HuH-7.5 (cell line): ENCODE measurements at regions not wholly inside any gene's neighbourhood (a gene's known extent, or its start where the extent isn't known, plus 50 kb on each side); places are given as distances from the start of the nearest gene placed in this dataset.

Source experiments
- DNase-seq: peaks from one replicate; pipeline ENCODE4 v3.0.0; 2011; ENCODE audit warnings: low spot score

- no peak for DNase-seq
Observed at GRCh38 chr4:162349395-162349794, 185.6 kb upstream of the FSTL5 start.

- no peak for DNase-seq
Observed at GRCh38 chr4:162347842-162348213, 184.0 kb upstream of the FSTL5 start.

- no peak for DNase-seq
Observed at GRCh38 chr4:162347156-162347841, 183.5 kb upstream of the FSTL5 start.

GRCh38 chr4:162343967-162344366, 180.2 kb upstream of the FSTL5 start:
- no peak for DNase-seq

GRCh38 chr4:162341533-162341932, 177.7 kb upstream of the FSTL5 start:
- DNase-seq: no peak

- no peak for DNase-seq
Observed at GRCh38 chr4:162323919-162324318, 160.1 kb upstream of the FSTL5 start.

GRCh38 chr4:162322054-162322453, 158.3 kb upstream of the FSTL5 start:
- DNase-seq: no peak

- DNase-seq: no peak
Observed at GRCh38 chr4:162285753-162286152, 122.0 kb upstream of the FSTL5 start.

GRCh38 chr4:162282684-162283083, 118.9 kb upstream of the FSTL5 start:
- DNase-seq: no peak

- DNase-seq: no peak
Observed at GRCh38 chr4:162274354-162274753, 110.6 kb upstream of the FSTL5 start.

- no peak for DNase-seq
Observed at GRCh38 chr4:162272215-162272614, 108.4 kb upstream of the FSTL5 start.

- DNase-seq: no peak
Observed at GRCh38 chr4:162268911-162269310, 105.1 kb upstream of the FSTL5 start.

- DNase-seq: no peak
Observed at GRCh38 chr4:162265802-162266201, 102.0 kb upstream of the FSTL5 start.

GRCh38 chr4:162245051-162245450, 81.3 kb upstream of the FSTL5 start:
- no peak for DNase-seq

GRCh38 chr4:162241857-162242256, 78.1 kb upstream of the FSTL5 start:
- DNase-seq: peak; percentile 14

GRCh38 chr4:162239992-162240769, 76.4 kb upstream of the FSTL5 start:
- DNase-seq: no peak

GRCh38 chr4:162237676-162238075, 73.9 kb upstream of the FSTL5 start:
- no peak for DNase-seq

- no peak for DNase-seq
Observed at GRCh38 chr4:162234595-162234994, 70.8 kb upstream of the FSTL5 start.

GRCh38 chr4:162232349-162232748, 68.5 kb upstream of the FSTL5 start:
- no peak for DNase-seq

- no peak for DNase-seq
Observed at GRCh38 chr4:162229670-162230069, 65.9 kb upstream of the FSTL5 start.

- no peak for DNase-seq
Observed at GRCh38 chr4:162221148-162221547, 57.3 kb upstream of the FSTL5 start.
